IMR-90 (cell line): ENCODE measurements at regions not wholly inside any gene's neighbourhood (a gene's known extent, or its start where the extent isn't known, plus 50 kb on each side); places are given as distances from the start of the nearest gene placed in this dataset.
A peak's percentile ranks its signal among the peaks of the same experiment; 100 is the strongest.

Experiments used
- ATAC-seq: fragments of 200-7000 bp; cut with Tn5 transposase; 2 replicates; pipeline ENCODE4 v1.9.1; 2020; ENCODE audit warnings: low read depth, mild to moderate bottlenecking, moderate library complexity
- BruUV-seq: library from RNA; stranded (reverse); fragments of 400-500 nt; replicated peaks from 2 replicates; lab custom pipeline; 2021; lab: Mats Ljungman, UMichigan
- CTCF ChIA-PET: fragments of 300-600 bp; formaldehyde crosslinking; extraction: SDS; loops from one replicate; lab custom pipeline; 2021; ENCODE audit warnings: antibody characterized with exemption; lab: Yijun Ruan, JAX
- POLR2A ChIA-PET: fragments of 300-600 bp; sonication (Branson Sonifier 250); formaldehyde crosslinking; loops from one replicate; lab custom pipeline; 2022; ENCODE audit warnings: antibody characterized with exemption; ENCODE audit not compliant: unreplicated experiment; lab: Charles Lee
- DNase-seq: peaks from one replicate; pipeline ENCODE4 v3.0.0; 2013
- H2AFZ ChIP-seq: replicated peaks from 2 replicates; pipeline ENCODE3; 2013; ENCODE audit warnings: low read length, mild to moderate bottlenecking; ENCODE audit not compliant: poor library complexity
- H2AK5ac ChIP-seq: 2 replicates; pipeline ENCODE4 v1.6.1; 2013; ENCODE audit warnings: low read depth, low read length, inconsistent platforms
- H2AK9ac ChIP-seq: replicated peaks from 2 replicates; pipeline ENCODE3; 2013; ENCODE audit warnings: mild to moderate bottlenecking, low read depth, low read length, moderate library complexity; ENCODE audit not compliant: poor library complexity
- H2BK120ac ChIP-seq: 2 replicates; pipeline ENCODE4 v1.6.1; 2013; ENCODE audit warnings: low read depth, low read length, inconsistent platforms
- H2BK15ac ChIP-seq: 3 replicates; pipeline ENCODE4 v1.6.1; 2013; ENCODE audit warnings: low read depth, low read length, inconsistent platforms
- H2BK20ac ChIP-seq: 2 replicates; pipeline ENCODE4 v1.6.1; 2013; ENCODE audit warnings: low read depth, mild to moderate bottlenecking, inconsistent platforms, low read length, moderate library complexity
- H2BK5ac ChIP-seq: 2 replicates; pipeline ENCODE4 v1.6.1; 2013; ENCODE audit warnings: mild to moderate bottlenecking, low read depth, low read length, inconsistent platforms; ENCODE audit not compliant: poor library complexity, severe bottlenecking
- H3K14ac ChIP-seq: replicated peaks from 2 replicates; pipeline ENCODE4 v1.6.1; 2013; ENCODE audit warnings: low read depth, low read length, inconsistent platforms
- H3K18ac ChIP-seq: 2 replicates; pipeline ENCODE4 v1.6.1; 2013; ENCODE audit warnings: low read depth, low read length, control low read depth
- H3K23ac ChIP-seq: 2 replicates; pipeline ENCODE4 v1.6.1; 2013; ENCODE audit warnings: low read depth, low read length, inconsistent platforms
- H3K27ac ChIP-seq: 2 replicates; pipeline ENCODE4 v1.5.1; 2013; ENCODE audit warnings: mild to moderate bottlenecking, control low read depth, low read length; ENCODE audit not compliant: insufficient read depth
- H3K27me3 ChIP-seq: 2 replicates; pipeline ENCODE4 v1.6.1; 2013; ENCODE audit warnings: low read length; ENCODE audit not compliant: control insufficient read depth, insufficient read depth
- H3K36me3 ChIP-seq: 2 replicates; pipeline ENCODE4 v1.6.1; 2013; ENCODE audit warnings: low read length, mixed read lengths; ENCODE audit not compliant: control insufficient read depth, insufficient read depth
- H3K4ac ChIP-seq: 2 replicates; pipeline ENCODE4 v1.6.1; 2013; ENCODE audit warnings: low read depth, low read length, inconsistent platforms
- H3K4me1 ChIP-seq: 2 replicates; pipeline ENCODE4 v1.6.1; 2013; ENCODE audit warnings: low read length, mixed read lengths; ENCODE audit not compliant: control insufficient read depth, insufficient read depth
- H3K4me2 ChIP-seq: 2 replicates; pipeline ENCODE4 v1.6.1; 2013; ENCODE audit warnings: low read depth, mild to moderate bottlenecking, control low read depth, low read length, moderate library complexity
- H3K4me3 ChIP-seq: 2 replicates; pipeline ENCODE4 v1.5.1; 2013; ENCODE audit warnings: low read depth, mild to moderate bottlenecking, control low read depth, low read length, moderate library complexity; ENCODE audit not compliant: insufficient read depth
- H3K56ac ChIP-seq: 2 replicates; pipeline ENCODE4 v1.6.1; 2013; ENCODE audit warnings: low read length, inconsistent platforms; ENCODE audit not compliant: insufficient read depth; ENCODE audit errors: extremely low read depth
- H3K79me1 ChIP-seq, 2 experiments: 2 replicates each; pipeline ENCODE4 v1.6.1; 2013; ENCODE audit warnings: low read length in 2 of 2, inconsistent platforms in 1 of 2, low read depth in 1 of 2
- H3K9ac ChIP-seq: 2 replicates; pipeline ENCODE4 v1.6.1; 2013; ENCODE audit warnings: low read depth, low read length, control low read depth
- H3K9me1 ChIP-seq: 2 replicates; pipeline ENCODE4 v1.6.1; 2013; ENCODE audit warnings: low read length, inconsistent platforms; ENCODE audit not compliant: insufficient read depth
- H3K9me3 ChIP-seq: 2 replicates; pipeline ENCODE4 v1.6.1; 2013; ENCODE audit warnings: low read length; ENCODE audit not compliant: control insufficient read depth, insufficient read depth
- H4K20me1 ChIP-seq: 2 replicates; pipeline ENCODE4 v1.6.1; 2013; ENCODE audit warnings: low read length, inconsistent platforms; ENCODE audit not compliant: insufficient read depth
- H4K5ac ChIP-seq: 2 replicates; pipeline ENCODE4 v1.6.1; 2013; ENCODE audit warnings: mild to moderate bottlenecking, low read depth, low read length, control low read depth
- H4K8ac ChIP-seq, 2 experiments: 2 replicates each; pipeline ENCODE4 v1.6.1; 2013; ENCODE audit warnings: low read depth in 2 of 2, low read length in 2 of 2, control low read depth in 1 of 2, inconsistent platforms in 1 of 2
- H4K91ac ChIP-seq: 2 replicates; pipeline ENCODE4 v1.6.1; 2013; ENCODE audit warnings: low read depth, low read length, inconsistent platforms; ENCODE audit not compliant: insufficient read depth
- CTCF ChIP-seq: conservative IDR thresholded peaks from 2 replicates; pipeline ENCODE4 v1.5.1; 2012; ENCODE audit warnings: mild to moderate bottlenecking, low read depth, low read length, improper control_type of control experiment
- FOS ChIP-seq: fragments of 150-350 bp; IDR thresholded peaks from 2 replicates; pipeline ENCODE4 v1.6.1; 2016; ENCODE audit warnings: low read depth, low read length
- RCOR1 ChIP-seq: IDR thresholded peaks from 2 replicates; pipeline ENCODE4 v1.6.1; 2012; ENCODE audit warnings: mild to moderate bottlenecking, low read length, improper control_type of control experiment; ENCODE audit not compliant: insufficient replicate concordance
- SMC3 ChIP-seq: fragments of 150-350 bp; IDR thresholded peaks from 2 replicates; pipeline ENCODE4 v1.6.1; 2016; ENCODE audit warnings: low read depth, mild to moderate bottlenecking, antibody characterized with exemption, low read length, moderate library complexity
- WGBS, 2 experiments: methylation state at CpG; one replicate each; pipeline versions ENCODE4 v1.1.5 to v1.1.7; 2013; ENCODE audit warnings: missing lambda C conversion rate in 2 of 2; ENCODE audit not compliant: insufficient read length in 1 of 2; ENCODE audit errors: extremely low coverage in 2 of 2; 5-methylcytosine and 5-hydroxymethylcytosine counted together
- dilution Hi-C: fragments of 300-500 bp; cut with HindIII; formaldehyde crosslinking; loops from one replicate; pipeline ENCODE4 v1.14.3; 2018; ENCODE audit warnings: low sequenced_read_pairs; ENCODE audit not compliant: unreplicated experiment
- in situ Hi-C: fragments of 300-500 bp; cut with MboI; formaldehyde crosslinking; loops from 3 replicates; pipeline ENCODE4 v1.14.3; 2019; ENCODE audit warnings: low sequenced_read_pairs, inconsistent platforms, mixed read lengths
- intact Hi-C: fragments of 100-400 bp; cut with micrococcal nuclease; formaldehyde crosslinking; loops from 2 replicates; pipeline ENCODE4 v1.10.0; 2022
- TF ChIP-seq, protein P1 (sequence below): fragments of 150-350 bp; IDR thresholded peaks from 2 replicates; pipeline ENCODE4 v1.6.1; 2016; ENCODE audit warnings: low read depth, mild to moderate bottlenecking, low read length, moderate library complexity, borderline replicate concordance

- in situ Hi-C loops (no loop called here), intact Hi-C loops (no loop called here), dilution Hi-C loops (no loop called here)
- H2BK20ac ChIP-seq = no peak overlapping the region
- no peak overlapping the region for H3K4me3 ChIP-seq
- no peak overlapping the region for H3K27ac ChIP-seq
- no peaks in the 10 kb centered on the region for H3K27me3 ChIP-seq
- ATAC-seq (no peak), DNase-seq (peak; percentile 1)
- ChIA-PET CTCF (no interaction called here), POLR2A (no interaction called here)
- H3K4me2 ChIP-seq = no peak overlapping the region
- H2BK15ac ChIP-seq = no peak overlapping the region
- no TSS peak for BruUV-seq
- no peak overlapping the region for H2AK5ac ChIP-seq
- no peaks in the 10 kb centered on the region for H3K9me3 ChIP-seq
- H4K91ac ChIP-seq = no peak overlapping the region
- H2BK120ac ChIP-seq = no peak overlapping the region
- no peak overlapping the region for H3K4ac ChIP-seq
- no peaks in the 10 kb centered on the region for H3K36me3 ChIP-seq
- H2BK5ac ChIP-seq = no peak overlapping the region
- H3K9me1 ChIP-seq = no peaks in the 10 kb centered on the region
- H4K8ac ChIP-seq = no peak overlapping the region
- no peak overlapping the region for H2AK9ac ChIP-seq
- H3K4me1 ChIP-seq = no peaks in the 10 kb centered on the region
- no CpG with 5 or more reads among the region's 2 CpGs for WGBS, 2 experiments
- H4K5ac ChIP-seq = no peak overlapping the region
- no peaks in the 10 kb centered on the region for H3K79me1 ChIP-seq
- H2AFZ ChIP-seq = no peak overlapping the region
- no peak for TF ChIP-seq SMC3
- no peak for TF ChIP-seq RCOR1
- TF ChIP-seq FOS = no peak
- TF ChIP-seq, protein P1, sequence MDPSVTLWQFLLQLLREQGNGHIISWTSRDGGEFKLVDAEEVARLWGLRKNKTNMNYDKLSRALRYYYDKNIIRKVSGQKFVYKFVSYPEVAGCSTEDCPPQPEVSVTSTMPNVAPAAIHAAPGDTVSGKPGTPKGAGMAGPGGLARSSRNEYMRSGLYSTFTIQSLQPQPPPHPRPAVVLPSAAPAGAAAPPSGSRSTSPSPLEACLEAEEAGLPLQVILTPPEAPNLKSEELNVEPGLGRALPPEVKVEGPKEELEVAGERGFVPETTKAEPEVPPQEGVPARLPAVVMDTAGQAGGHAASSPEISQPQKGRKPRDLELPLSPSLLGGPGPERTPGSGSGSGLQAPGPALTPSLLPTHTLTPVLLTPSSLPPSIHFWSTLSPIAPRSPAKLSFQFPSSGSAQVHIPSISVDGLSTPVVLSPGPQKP = no peak
- no peak for TF ChIP-seq CTCF
- H3K9ac ChIP-seq = no peak overlapping the region
- no peak overlapping the region for H3K23ac ChIP-seq
- no peak overlapping the region for H3K18ac ChIP-seq
- H4K20me1 ChIP-seq = no peaks in the 10 kb centered on the region
- H3K56ac ChIP-seq = no peak overlapping the region
- no peak overlapping the region for H3K14ac ChIP-seq
Observed at GRCh38 chr13:38417727-38418126, 68.1 kb downstream of the UFM1 start.
